ENCODE measurements at regions not wholly inside any gene's neighbourhood (a gene's known extent, or its start where the extent isn't known, plus 50 kb on each side); places are given as distances from the start of the nearest gene placed in this dataset.

DNA sequence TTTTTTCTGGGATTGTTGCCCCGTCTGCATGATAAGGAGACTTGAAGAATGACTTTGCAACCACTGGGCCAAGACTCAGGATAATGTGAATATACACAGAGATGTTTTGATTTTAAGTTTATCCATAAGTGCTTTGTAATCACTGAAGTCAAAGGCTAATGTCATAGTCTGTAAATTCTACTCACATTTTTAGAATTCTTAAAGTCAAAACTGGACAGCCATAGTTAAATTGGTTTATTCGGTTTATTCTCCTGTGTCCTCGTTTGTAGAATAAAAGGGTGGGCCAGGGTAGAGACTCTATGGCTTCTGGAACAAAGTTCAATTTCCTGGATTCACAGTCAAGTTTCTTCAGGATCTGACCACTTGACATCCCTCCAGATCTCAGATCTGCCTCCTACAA is 327.7 kb upstream of the TNC start:
- Histone ChIP-seq H4K91ac (ENCODE audit: insufficient read length, low read depth, low read length) (no peak overlapping the region), H3K23me2 (ENCODE audit: insufficient read length, low read depth, low read length, poor library complexity, severe bottlenecking) (no peaks in the 10 kb centered on the region), H3K4me2 (ENCODE audit: insufficient read depth, insufficient read length, low read length) (no peak overlapping the region), H3K27me3 (ENCODE audit: insufficient read depth, low read length) (no peaks in the 10 kb centered on the region), H4K8ac (replicated peaks; ENCODE audit: insufficient read length, low read depth, low read length) (no peak overlapping the region), H3T11ph (ENCODE audit: low read length) (no peak overlapping the region), H3K14ac (ENCODE audit: insufficient read depth, low read length) (no peak overlapping the region), H3K4me1 (ENCODE audit: insufficient read depth, low read length) (no peaks in the 10 kb centered on the region), H3K9ac (ENCODE audit: extremely low read depth, insufficient read length, low read length) (no peak overlapping the region), H3K23ac (ENCODE audit: insufficient read length, low read depth, low read length) (no peak overlapping the region), H4K20me1 (ENCODE audit: control insufficient read depth, insufficient read depth, insufficient read length) (no peaks in the 10 kb centered on the region), H2BK15ac (ENCODE audit: low read depth, low read length) (no peak overlapping the region), H3K79me2 (ENCODE audit: insufficient read depth, low read length) (no peaks in the 10 kb centered on the region), H2BK20ac (ENCODE audit: low read depth, low read length, poor library complexity, severe bottlenecking) (no peak overlapping the region), H3K18ac (ENCODE audit: insufficient read length, low read depth, low read length) (no peak overlapping the region), H3K9me3 (ENCODE audit: control insufficient read depth, low read depth, low read length) (no peaks in the 10 kb centered on the region), H3K27ac (ENCODE audit: insufficient read length, low read depth, low read length) (no peak overlapping the region), H2BK120ac (ENCODE audit: low read depth, low read length, poor library complexity, severe bottlenecking) (no peak overlapping the region), H2BK12ac (ENCODE audit: insufficient read length, low read depth, low read length) (no peak overlapping the region), H2AFZ (ENCODE audit: low read length) (no peak overlapping the region), H3K79me1 (ENCODE audit: insufficient read depth, low read depth, low read length, poor library complexity, severe bottlenecking) (no peaks in the 10 kb centered on the region), H2AK5ac (ENCODE audit: insufficient read length, low read length) (no peak overlapping the region), H3K4ac (ENCODE audit: low read depth, low read length) (no peak overlapping the region), H2BK5ac (ENCODE audit: insufficient read length, low read length) (no peak overlapping the region), H3K56ac (ENCODE audit: insufficient read length, low read depth, low read length) (no peak overlapping the region), H4K5ac (ENCODE audit: insufficient read length, low read depth, low read length) (no peak overlapping the region)
- Mint-ChIP-seq H3K27me3 (ENCODE audit: low read depth) (no peaks in the 10 kb centered on the region), H3K27ac (no peak overlapping the region), H3K4me1 (peaks cover 3 to 8% of the 10 kb centered on the region in 2 experiments; a peak in 2 of 4 replicates), H3K4me3 (no peak overlapping the region), H3K36me3 (ENCODE audit: insufficient read depth in 1 of 3, low read depth in 3 of 3) (no peaks in the 10 kb centered on the region), H3K9me3 (no peaks in the 10 kb centered on the region)
- no peak for DNase-seq
- no CpG with 5 or more reads among the region's 3 CpGs for WGBS (ENCODE audit: extremely low coverage, insufficient read length, low lambda C conversion rate)
- no peak for TF ChIP-seq CTCF (conservative IDR thresholded peaks at IDR 0.05)
